ENCODE measurements at regions not wholly inside any gene's neighbourhood (a gene's known extent, or its start where the extent isn't known, plus 50 kb on each side); places are given as distances from the start of the nearest gene placed in this dataset.

- TF ChIP-seq CTCF (IDR thresholded peaks at IDR 0.05; ENCODE audit: extremely low read depth, insufficient read depth, missing control alignments) = no peak
- DNase-seq (ENCODE audit: low spot score) = no peak
- in situ Hi-C loops (cut with MboI; ENCODE audit: low pct_unique_long_range_greater_than_20kb, low sequenced_read_pairs, unreplicated experiment) = no loop called here
Observed at GRCh38 chr15:95840004-95840403, 490.5 kb upstream of the NR2F2 start.

- no peak for TF ChIP-seq CTCF (IDR thresholded peaks at IDR 0.05; ENCODE audit: extremely low read depth, insufficient read depth, missing control alignments)
- DNase-seq (ENCODE audit: low spot score) = no peak
- in situ Hi-C loops (cut with MboI; ENCODE audit: low pct_unique_long_range_greater_than_20kb, low sequenced_read_pairs, unreplicated experiment) = no loop called here
Observed at GRCh38 chr15:95840855-95841254, 489.6 kb upstream of the NR2F2 start.

- in situ Hi-C loops (cut with MboI; ENCODE audit: low pct_unique_long_range_greater_than_20kb, low sequenced_read_pairs, unreplicated experiment) = no loop called here
- DNase-seq (ENCODE audit: low spot score) = no peak
- TF ChIP-seq CTCF (IDR thresholded peaks at IDR 0.05; ENCODE audit: extremely low read depth, insufficient read depth, missing control alignments) = no peak
Observed at GRCh38 chr15:95842576-95842975, 487.9 kb upstream of the NR2F2 start.

GRCh38 chr15:95843241-95843910 lies 487.1 kb upstream of the NR2F2 start:
- TF ChIP-seq CTCF (IDR thresholded peaks at IDR 0.05; ENCODE audit: extremely low read depth, insufficient read depth, missing control alignments) = no peak
- no peak for DNase-seq (ENCODE audit: low spot score)
- in situ Hi-C loops (cut with MboI; ENCODE audit: low pct_unique_long_range_greater_than_20kb, low sequenced_read_pairs, unreplicated experiment) = no loop called here

GRCh38 chr15:95845862-95846515 lies 484.5 kb upstream of the NR2F2 start:
- DNase-seq (ENCODE audit: low spot score) = no peak
- TF ChIP-seq CTCF (IDR thresholded peaks at IDR 0.05; ENCODE audit: extremely low read depth, insufficient read depth, missing control alignments) = no peak
- in situ Hi-C loops (cut with MboI; ENCODE audit: low pct_unique_long_range_greater_than_20kb, low sequenced_read_pairs, unreplicated experiment) = no loop called here

GRCh38 chr15:95848126-95848525 lies 482.4 kb upstream of the NR2F2 start:
- no peak for DNase-seq (ENCODE audit: low spot score)
- no peak for TF ChIP-seq CTCF (IDR thresholded peaks at IDR 0.05; ENCODE audit: extremely low read depth, insufficient read depth, missing control alignments)
- in situ Hi-C loops (cut with MboI; ENCODE audit: low pct_unique_long_range_greater_than_20kb, low sequenced_read_pairs, unreplicated experiment) = no loop called here
